IMR-90 (cell line): ENCODE measurements at regions not wholly inside any gene's neighbourhood (a gene's known extent, or its start where the extent isn't known, plus 50 kb on each side); places are given as distances from the start of the nearest gene placed in this dataset.

Experiments
- CHD1 ChIP-seq: IDR thresholded peaks from 2 replicates; pipeline ENCODE4 v1.6.1; 2012; ENCODE audit warnings: low read depth, low read length, improper control_type of control experiment
- CTCF ChIP-seq: conservative IDR thresholded peaks from 2 replicates; pipeline ENCODE4 v1.5.1; 2012; ENCODE audit warnings: mild to moderate bottlenecking, low read depth, low read length, improper control_type of control experiment
- MXI1 ChIP-seq: IDR thresholded peaks from 2 replicates; pipeline ENCODE4 v1.6.1; 2012; ENCODE audit warnings: low read depth, mild to moderate bottlenecking, low read length, moderate library complexity, borderline replicate concordance
- POLR2A ChIP-seq: IDR thresholded peaks from 2 replicates; pipeline ENCODE4 v1.6.1; 2012; ENCODE audit warnings: mild to moderate bottlenecking, low read depth, low read length
- RAD21 ChIP-seq: IDR thresholded peaks from 2 replicates; pipeline ENCODE4 v1.6.1; 2012; ENCODE audit warnings: low read length, improper control_type of control experiment
- SMC3 ChIP-seq: fragments of 150-350 bp; IDR thresholded peaks from 2 replicates; pipeline ENCODE4 v1.6.1; 2016; ENCODE audit warnings: low read depth, mild to moderate bottlenecking, antibody characterized with exemption, low read length, moderate library complexity
- USF2 ChIP-seq: fragments of 150-350 bp; IDR thresholded peaks from 2 replicates; pipeline ENCODE4 v1.6.1; 2017; ENCODE audit warnings: mild to moderate bottlenecking, antibody characterized with exemption, low read length, low read depth

GRCh38 chrX:44435047-44435446, 91.6 kb upstream of the EFHC2 start:
- TF ChIP-seq SMC3: no peak
- TF ChIP-seq USF2: no peak
- TF ChIP-seq POLR2A: no peak
- TF ChIP-seq CTCF: no peak
- no peak for TF ChIP-seq MXI1
- no peak for TF ChIP-seq CHD1
- no peak for TF ChIP-seq RAD21
